Chondrocyte (in vitro differentiated cells): ENCODE measurements at regions not wholly inside any gene's neighbourhood (a gene's known extent, or its start where the extent isn't known, plus 50 kb on each side); places are given as distances from the start of the nearest gene placed in this dataset.

ENCODE experiments used
- DNase-seq: peaks from one replicate; pipeline ENCODE4 v3.0.0; 2021; ENCODE audit warnings: mixed read lengths, low spot score
- H3K27ac Mint-ChIP-seq: one replicate; pipeline ENCODE4 v1.8.0; 2021; ENCODE audit warnings: mild to moderate bottlenecking, moderate library complexity, mixed read lengths; ENCODE audit not compliant: unreplicated experiment
- H3K27me3 Mint-ChIP-seq: 2 replicates; pipeline ENCODE4 v1.8.0; 2021; ENCODE audit warnings: low read depth, mixed read lengths
- H3K36me3 Mint-ChIP-seq: 2 replicates; pipeline ENCODE4 v1.8.0; 2021; ENCODE audit warnings: low read depth, mixed read lengths
- H3K4me1 Mint-ChIP-seq: 2 replicates; pipeline ENCODE4 v1.8.0; 2021; ENCODE audit warnings: low read depth, mild to moderate bottlenecking, mixed read lengths
- H3K4me3 Mint-ChIP-seq: one replicate; pipeline ENCODE4 v1.8.0; 2021; ENCODE audit warnings: mild to moderate bottlenecking, moderate library complexity, mixed read lengths; ENCODE audit not compliant: unreplicated experiment
- H3K9me3 Mint-ChIP-seq: 2 replicates; pipeline ENCODE4 v1.8.0; 2021; ENCODE audit warnings: low read depth, mixed read lengths
- CTCF ChIP-seq: fragments of 200-600 bp; sonication (generic); IDR thresholded peaks from 2 replicates; pipeline ENCODE4 v1.5.0; 2021; ENCODE audit warnings: antibody characterized with exemption, mild to moderate bottlenecking, moderate library complexity

- no peaks in the 10 kb centered on the region for H3K36me3 Mint-ChIP-seq
- H3K4me1 Mint-ChIP-seq = no peaks in the 10 kb centered on the region
- H3K9me3 Mint-ChIP-seq = no peaks in the 10 kb centered on the region
- peaks cover 5% of the 10 kb centered on the region for H3K27me3 Mint-ChIP-seq
- H3K4me3 Mint-ChIP-seq = no peak overlapping the region
- TF ChIP-seq CTCF = no peak
- DNase-seq = no peak
- H3K27ac Mint-ChIP-seq = no peak overlapping the region
These were observed 615.0 kb upstream of the MKI67 start for GRCh38 chr10:128741180-128741579.

DNA sequence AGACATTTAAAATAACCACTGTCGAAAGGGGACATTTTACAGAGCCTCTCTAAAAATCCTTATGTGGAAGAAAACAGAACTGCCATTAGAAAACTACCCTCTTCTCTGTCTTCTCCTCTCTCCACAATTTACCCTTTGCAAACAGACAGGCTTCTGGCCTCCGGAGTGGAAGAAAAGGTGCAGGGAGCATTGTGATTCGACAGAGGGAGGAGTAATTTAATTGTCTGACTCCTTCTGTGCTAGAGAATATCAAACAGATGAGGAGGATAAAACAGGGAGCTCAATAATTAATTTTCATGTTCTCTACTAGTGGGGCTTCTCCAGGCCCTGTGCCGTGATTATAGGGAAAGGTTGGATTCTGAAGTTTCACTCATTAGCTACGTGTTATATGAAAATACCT lies 615.5 kb upstream of the MKI67 start:
- H3K4me3 Mint-ChIP-seq = no peak overlapping the region

GRCh38 chr10:128744092-128744491 lies 617.9 kb upstream of the MKI67 start:
- no peaks in the 10 kb centered on the region for H3K9me3 Mint-ChIP-seq
- no peaks in the 10 kb centered on the region for H3K36me3 Mint-ChIP-seq
- no peak for DNase-seq
- H3K27ac Mint-ChIP-seq = no peak overlapping the region
- no peak for TF ChIP-seq CTCF
- H3K4me1 Mint-ChIP-seq = no peaks in the 10 kb centered on the region
- no peak overlapping the region for H3K4me3 Mint-ChIP-seq
- H3K27me3 Mint-ChIP-seq = peaks cover 5% of the 10 kb centered on the region

More for the DNA sequence above, 615.5 kb upstream of the MKI67 start:
- H3K36me3 Mint-ChIP-seq = no peaks in the 10 kb centered on the region
- H3K27me3 Mint-ChIP-seq = peaks cover 5% of the 10 kb centered on the region
- H3K27ac Mint-ChIP-seq = no peak overlapping the region
- no peaks in the 10 kb centered on the region for H3K9me3 Mint-ChIP-seq
- no peak for DNase-seq
- H3K4me1 Mint-ChIP-seq = no peaks in the 10 kb centered on the region
- no peak for TF ChIP-seq CTCF

DNA sequence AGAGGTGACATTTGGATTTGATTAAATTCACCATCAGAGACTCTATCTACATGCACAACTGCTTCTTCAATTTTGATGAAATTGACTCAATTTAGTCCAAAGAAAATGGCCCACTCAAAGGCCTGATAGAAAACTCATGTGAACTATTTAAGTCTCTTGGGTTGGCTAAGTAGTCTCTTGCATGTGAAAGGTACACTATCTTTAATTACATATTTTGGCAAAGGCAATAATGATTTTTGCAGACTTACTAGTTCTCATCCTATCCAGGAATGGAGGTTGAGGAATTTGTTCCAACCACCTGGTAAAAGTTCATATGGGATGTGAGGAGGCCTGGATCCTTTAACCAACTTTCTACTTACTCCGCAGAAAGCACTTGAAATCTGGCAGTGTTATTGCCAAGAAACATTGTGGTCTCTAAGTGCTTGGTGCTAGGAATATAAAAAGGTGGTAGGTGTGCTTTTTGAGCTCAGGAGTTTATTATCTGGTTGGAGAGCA lies 618.6 kb upstream of the MKI67 start:
- Mint-ChIP-seq H3K9me3 (no peaks in the 10 kb centered on the region), H3K27ac (no peak overlapping the region), H3K4me3 (no peak overlapping the region), H3K27me3 (peaks cover 5% of the 10 kb centered on the region), H3K4me1 (no peaks in the 10 kb centered on the region), H3K36me3 (no peaks in the 10 kb centered on the region)
- DNase-seq = no peak
- TF ChIP-seq CTCF = no peak

DNA sequence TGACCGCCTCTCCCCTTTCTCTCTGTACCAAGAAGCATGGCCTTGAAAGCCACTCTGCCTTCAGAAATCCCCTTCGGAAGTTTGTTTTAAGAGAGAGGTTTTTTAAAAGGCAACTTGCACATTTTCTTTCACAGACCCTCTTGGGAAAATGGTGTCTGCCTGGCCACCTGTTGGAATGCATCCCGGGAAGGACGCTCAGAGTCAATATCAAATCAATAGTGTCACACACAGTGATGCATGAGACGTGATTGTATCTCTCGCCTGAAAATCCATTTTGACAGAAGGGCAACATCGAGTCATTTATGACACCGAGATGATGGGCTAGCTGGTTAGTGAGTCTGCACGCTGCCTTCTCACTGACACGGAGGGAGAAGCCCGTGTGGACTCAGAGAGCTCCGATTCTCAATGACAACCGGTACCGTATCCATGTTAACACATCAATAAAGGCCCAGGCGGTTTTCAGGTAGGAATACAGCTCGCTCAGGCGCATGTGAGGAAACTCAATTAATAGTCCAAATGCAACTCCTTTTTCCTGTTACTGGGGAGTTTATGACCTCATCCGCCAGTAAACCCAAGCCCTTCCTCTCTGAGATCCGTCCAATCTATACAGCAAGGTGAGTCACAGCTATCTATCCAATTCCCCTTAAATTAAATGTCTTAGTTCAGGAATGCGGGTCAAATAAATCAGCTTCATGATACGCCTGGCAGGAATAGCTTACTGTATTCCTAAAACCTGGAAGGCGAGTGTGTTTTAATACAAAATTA lies 621.5 kb upstream of the MKI67 start:
- Mint-ChIP-seq H3K36me3 (no peaks in the 10 kb centered on the region), H3K27me3 (peaks cover 4% of the 10 kb centered on the region), H3K9me3 (peaks cover under 1% of the 10 kb centered on the region), H3K27ac (no peak overlapping the region), H3K4me3 (no peak overlapping the region), H3K4me1 (no peaks in the 10 kb centered on the region)
- no peak for DNase-seq
- TF ChIP-seq CTCF = no peak
